SK-N-SH treated with all-trans-retinoic acid at 6 μM for 48 hours (cell line): ENCODE measurements at regions not wholly inside any gene's neighbourhood (a gene's known extent, or its start where the extent isn't known, plus 50 kb on each side); places are given as distances from the start of the nearest gene placed in this dataset.

Experiments used
- ATAC-seq: fragments of 200-7000 bp; cut with Tn5 transposase; 3 replicates; pipeline ENCODE4 v1.9.1; 2020; ENCODE audit warnings: mild to moderate bottlenecking, moderate library complexity
- ARNTL ChIP-seq: fragments of 450-650 bp; formaldehyde crosslinking; IDR thresholded peaks from 2 replicates; pipeline ENCODE4 v1.5.0; 2020; ENCODE audit warnings: low read depth, mild to moderate bottlenecking, moderate library complexity, borderline replicate concordance
- BACH2 ChIP-seq: fragments of 250-450 bp; sonication (Bioruptor Pico); IDR thresholded peaks from 2 replicates; pipeline ENCODE4 v1.9.0; 2021; ENCODE audit warnings: mild to moderate bottlenecking, borderline replicate concordance
- CREB5 ChIP-seq: fragments of 250-450 bp; sonication (Bioruptor Pico); IDR thresholded peaks from 2 replicates; pipeline ENCODE4 v1.5.1; 2020; ENCODE audit warnings: low read depth, mild to moderate bottlenecking, moderate library complexity
- CSDC2 ChIP-seq: fragments of 250-450 bp; sonication (Bioruptor Pico); IDR thresholded peaks from 2 replicates; pipeline ENCODE4 v1.5.0; 2020; ENCODE audit warnings: mild to moderate bottlenecking, moderate library complexity
- CSRNP3 ChIP-seq: fragments of 250-450 bp; sonication (Bioruptor Pico); IDR thresholded peaks from 2 replicates; pipeline ENCODE4 v1.5.1; 2021; ENCODE audit warnings: mild to moderate bottlenecking, moderate library complexity
- ESRRG ChIP-seq: fragments of 250-450 bp; sonication (Bioruptor Pico); IDR thresholded peaks from 2 replicates; pipeline ENCODE4 v1.6.1; 2021; ENCODE audit warnings: mild to moderate bottlenecking
- GLIS3 ChIP-seq: fragments of 250-450 bp; sonication (Bioruptor Pico); IDR thresholded peaks from 2 replicates; pipeline ENCODE4 v1.5.0; 2020; ENCODE audit warnings: mild to moderate bottlenecking, moderate library complexity
- ISL1 ChIP-seq: fragments of 250-450 bp; sonication (Bioruptor Pico); IDR thresholded peaks from 2 replicates; pipeline ENCODE4 v2.1.2; 2022; ENCODE audit warnings: mild to moderate bottlenecking, moderate library complexity
- OSR1 ChIP-seq: fragments of 250-450 bp; sonication (Bioruptor Pico); IDR thresholded peaks from 2 replicates; pipeline ENCODE4 v1.8.0; 2022; ENCODE audit warnings: moderate library complexity, mild to moderate bottlenecking, inconsistent platforms
- PATZ1 ChIP-seq: fragments of 250-450 bp; sonication (Bioruptor Pico); IDR thresholded peaks from 2 replicates; pipeline ENCODE4 v1.8.0; 2020; ENCODE audit warnings: mild to moderate bottlenecking, moderate library complexity, borderline replicate concordance
- POU6F1 ChIP-seq: fragments of 250-450 bp; sonication (Bioruptor Pico); IDR thresholded peaks from 2 replicates; pipeline ENCODE4 v1.8.0; 2021; ENCODE audit warnings: low read depth, mild to moderate bottlenecking, moderate library complexity, borderline replicate concordance
- PPARA ChIP-seq: fragments of 250-450 bp; sonication (Bioruptor Pico); IDR thresholded peaks from 2 replicates; pipeline ENCODE4 v1.5.0; 2020; ENCODE audit warnings: mild to moderate bottlenecking, borderline replicate concordance
- RARB ChIP-seq: fragments of 250-450 bp; sonication (Bioruptor Pico); IDR thresholded peaks from 2 replicates; pipeline ENCODE4 v1.8.0; 2021; ENCODE audit warnings: mild to moderate bottlenecking, moderate library complexity
- SNAI2 ChIP-seq: fragments of 250-450 bp; sonication (Bioruptor Pico); IDR thresholded peaks from 2 replicates; pipeline ENCODE4 v1.5.0; 2020; ENCODE audit warnings: mild to moderate bottlenecking, moderate library complexity
- TCF4 ChIP-seq: fragments of 250-450 bp; sonication (Bioruptor Pico); IDR thresholded peaks from 2 replicates; pipeline ENCODE4 v1.8.0; 2021; ENCODE audit warnings: mild to moderate bottlenecking, moderate library complexity, borderline replicate concordance
- TOX ChIP-seq: fragments of 250-450 bp; sonication (Bioruptor Pico); IDR thresholded peaks from 2 replicates; pipeline ENCODE4 v1.8.0; 2021; ENCODE audit warnings: mild to moderate bottlenecking, moderate library complexity, borderline replicate concordance
- TSHZ2 ChIP-seq: fragments of 250-450 bp; sonication (Bioruptor Pico); IDR thresholded peaks from 2 replicates; pipeline ENCODE4 v1.5.0; 2020; ENCODE audit warnings: mild to moderate bottlenecking, moderate library complexity
- ZC3H10 ChIP-seq: fragments of 250-450 bp; sonication (Bioruptor Pico); IDR thresholded peaks from 2 replicates; pipeline ENCODE4 v1.5.1; 2021; ENCODE audit warnings: mild to moderate bottlenecking, moderate library complexity
- ZFP3 ChIP-seq: fragments of 250-450 bp; sonication (Bioruptor Pico); IDR thresholded peaks from 2 replicates; pipeline ENCODE4 v1.5.0; 2020; ENCODE audit warnings: mild to moderate bottlenecking, moderate library complexity
- ZFP30 ChIP-seq: fragments of 450-650 bp; formaldehyde crosslinking; IDR thresholded peaks from 2 replicates; pipeline ENCODE4 v1.5.0; 2022; ENCODE audit warnings: mild to moderate bottlenecking, moderate library complexity
- ZNF565 ChIP-seq: fragments of 450-650 bp; formaldehyde crosslinking; conservative IDR thresholded peaks from 2 replicates; pipeline ENCODE4 v1.5.0; 2020; ENCODE audit warnings: low read depth, mild to moderate bottlenecking, moderate library complexity
- ZNF70 ChIP-seq: fragments of 450-650 bp; formaldehyde crosslinking; IDR thresholded peaks from 2 replicates; pipeline ENCODE4 v1.5.0; 2020; ENCODE audit warnings: mild to moderate bottlenecking, moderate library complexity
- ZNF8 ChIP-seq: fragments of 450-650 bp; formaldehyde crosslinking; IDR thresholded peaks from 2 replicates; pipeline ENCODE4 v1.5.0; 2020; ENCODE audit warnings: mild to moderate bottlenecking, moderate library complexity

GRCh38 chr2:118535171-118535817 lies 312.2 kb downstream of the EN1 start:
- TF ChIP-seq GLIS3 (no peak), TSHZ2 (no peak), BACH2 (CRISPR knock-in tag) (no peak)
- ATAC-seq = no peak

- no peak for TF ChIP-seq GLIS3
- TF ChIP-seq ZFP3 (CRISPR knock-in tag) = no peak
- TF ChIP-seq CSDC2 (CRISPR knock-in tag) = no peak
- TF ChIP-seq RARB = no peak
- no peak for TF ChIP-seq TCF4 (CRISPR knock-in tag)
- TF ChIP-seq SNAI2 (CRISPR knock-in tag) = no peak
- TF ChIP-seq TOX = no peak
- no peak for TF ChIP-seq POU6F1 (CRISPR knock-in tag)
- no peak for TF ChIP-seq BACH2 (CRISPR knock-in tag)
- no peak for TF ChIP-seq OSR1 (CRISPR knock-in tag)
- TF ChIP-seq ARNTL (CRISPR knock-in tag) = no peak
- TF ChIP-seq CSRNP3 (CRISPR knock-in tag) = no peak
- TF ChIP-seq ZNF8 (CRISPR knock-in tag) = no peak
- TF ChIP-seq ZC3H10 (CRISPR knock-in tag) = no peak
- TF ChIP-seq ESRRG (CRISPR knock-in tag) = no peak
- TF ChIP-seq PPARA = no peak
- no peak for TF ChIP-seq ZNF565 (CRISPR knock-in tag)
- ATAC-seq = no peak
Observed at GRCh38 chr2:118530976-118531375, 316.5 kb downstream of the EN1 start.

- ATAC-seq = no peak
- TF ChIP-seq RARB = no peak
Observed at GRCh38 chr2:118529908-118530599, 317.4 kb downstream of the EN1 start.

- ATAC-seq = no peak
- no peak for TF ChIP-seq RARB
- TF ChIP-seq PATZ1 = no peak
- no peak for TF ChIP-seq TCF4 (CRISPR knock-in tag)
- no peak for TF ChIP-seq TOX
- no peak for TF ChIP-seq ZFP30 (CRISPR knock-in tag)
- no peak for TF ChIP-seq ZC3H10 (CRISPR knock-in tag)
- TF ChIP-seq SNAI2 (CRISPR knock-in tag) = no peak
- no peak for TF ChIP-seq PPARA
- TF ChIP-seq ZNF70 (CRISPR knock-in tag) = no peak
- no peak for TF ChIP-seq ZFP3 (CRISPR knock-in tag)
- no peak for TF ChIP-seq TSHZ2
- no peak for TF ChIP-seq ZNF8 (CRISPR knock-in tag)
- no peak for TF ChIP-seq ISL1 (CRISPR knock-in tag)
- no peak for TF ChIP-seq CREB5 (CRISPR knock-in tag)
- no peak for TF ChIP-seq GLIS3
- no peak for TF ChIP-seq CSDC2 (CRISPR knock-in tag)
- no peak for TF ChIP-seq ESRRG (CRISPR knock-in tag)
- TF ChIP-seq ZNF565 (CRISPR knock-in tag) = no peak
- TF ChIP-seq ARNTL (CRISPR knock-in tag) = no peak
- TF ChIP-seq OSR1 (CRISPR knock-in tag) = no peak
Observed at GRCh38 chr2:118527571-118527970, 319.9 kb downstream of the EN1 start.
